IPS-18c (cell line): ENCODE measurements at regions not wholly inside any gene's neighbourhood (a gene's known extent, or its start where the extent isn't known, plus 50 kb on each side); places are given as distances from the start of the nearest gene placed in this dataset.

Experiments
- H3K4me3 ChIP-seq: 2 replicates; pipeline ENCODE4 v1.7.0; 2013; ENCODE audit warnings: low read depth, mild to moderate bottlenecking, low read length, moderate library complexity; ENCODE audit not compliant: insufficient read depth
- H3K9me3 ChIP-seq: one replicate; pipeline ENCODE4 v1.6.1; 2013; ENCODE audit warnings: mild to moderate bottlenecking, low read length, moderate library complexity; ENCODE audit not compliant: control insufficient read depth, insufficient read depth

DNA sequence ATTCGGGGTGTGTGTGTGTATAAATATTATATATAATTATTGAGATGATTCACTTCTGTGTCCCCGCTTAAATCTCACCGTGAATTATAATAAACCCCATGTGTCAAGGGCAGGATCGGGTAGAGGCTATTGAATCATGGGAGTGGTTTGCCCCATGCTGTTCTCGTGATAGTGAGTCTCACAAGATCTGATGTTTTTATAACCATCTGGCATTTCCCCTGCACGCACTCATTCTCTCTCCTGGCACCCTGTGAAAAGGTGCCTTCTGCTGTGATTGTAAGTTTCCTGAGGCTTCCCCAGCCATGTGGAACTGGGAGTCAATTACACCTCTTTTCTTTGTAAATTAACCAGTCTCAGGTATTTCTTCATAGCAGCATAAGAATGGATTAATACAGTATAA is 851.4 kb upstream of the AGA start:
- no peak overlapping the region for H3K4me3 ChIP-seq

GRCh38 chr4:178296669-178297068 is 854.4 kb upstream of the AGA start:
- Histone ChIP-seq H3K4me3 (no peak overlapping the region), H3K9me3 (no peaks in the 10 kb centered on the region)

More for the DNA sequence above, 851.4 kb upstream of the AGA start:
- no peaks in the 10 kb centered on the region for H3K9me3 ChIP-seq

DNA sequence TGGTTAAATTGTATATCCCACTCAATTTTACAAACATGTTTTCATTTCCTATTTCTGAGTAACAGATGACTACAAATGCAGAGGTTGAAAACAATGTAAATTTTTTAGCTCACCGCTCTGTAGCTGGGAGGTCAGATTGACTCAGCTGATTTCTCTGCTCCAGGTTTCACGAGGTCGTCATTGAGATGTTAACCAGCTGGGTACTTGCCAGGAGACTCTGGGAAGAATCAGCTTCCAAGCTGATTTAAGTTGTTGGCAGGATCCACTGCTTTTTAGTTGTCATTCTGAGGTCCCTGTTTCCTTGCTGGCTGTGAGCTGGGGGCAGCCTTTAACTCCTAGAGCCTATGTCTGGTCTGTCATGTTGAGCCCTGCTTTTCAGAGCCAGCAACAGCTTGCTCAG is 864.3 kb upstream of the AGA start:
- Histone ChIP-seq H3K9me3 (no peaks in the 10 kb centered on the region), H3K4me3 (no peak overlapping the region)

DNA sequence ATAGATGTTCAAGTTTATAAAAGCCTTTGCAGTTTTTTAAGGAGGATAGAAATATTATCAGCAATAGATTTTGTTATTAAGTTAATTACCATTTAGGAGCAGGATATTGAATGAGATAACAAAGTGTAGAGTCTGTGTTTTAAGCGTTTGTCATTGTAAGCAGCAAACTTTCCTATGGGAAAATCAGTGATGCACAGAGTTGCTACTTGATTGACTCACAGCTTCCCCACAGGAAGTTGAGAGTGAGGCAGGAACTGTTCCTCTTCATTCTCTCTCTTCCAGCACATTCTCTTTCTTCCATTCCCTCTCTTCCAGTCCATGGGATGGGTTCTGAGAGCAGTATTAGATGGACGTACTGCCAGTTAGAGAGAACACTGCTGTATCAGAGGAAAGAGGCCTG is 867.7 kb upstream of the AGA start:
- H3K9me3 ChIP-seq: no peaks in the 10 kb centered on the region
- H3K4me3 ChIP-seq: no peak overlapping the region

DNA sequence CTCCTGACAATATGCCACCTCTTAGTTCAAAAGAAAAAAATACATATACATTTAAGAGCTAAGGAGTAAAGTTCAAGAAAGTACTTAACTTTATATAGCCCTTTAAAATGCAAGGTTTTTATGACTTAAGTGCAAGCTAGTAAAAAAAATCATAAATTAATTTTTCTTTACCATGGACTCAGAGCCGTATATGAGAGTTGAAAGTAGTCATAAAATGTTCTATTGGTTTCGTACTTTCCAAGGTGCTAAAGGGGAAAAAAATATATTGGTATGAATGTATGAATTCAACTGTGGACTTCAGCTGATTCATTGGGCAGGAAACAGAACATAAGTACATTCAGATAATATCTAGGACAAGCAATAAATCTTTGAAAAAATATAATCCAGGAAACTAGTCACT is 869.8 kb upstream of the AGA start:
- Histone ChIP-seq H3K4me3 (no peak overlapping the region), H3K9me3 (no peaks in the 10 kb centered on the region)

GRCh38 chr4:178314287-178314686 is 872.0 kb upstream of the AGA start:
- Histone ChIP-seq H3K4me3 (no peak overlapping the region), H3K9me3 (no peaks in the 10 kb centered on the region)

- Histone ChIP-seq H3K4me3 (no peak overlapping the region), H3K9me3 (no peaks in the 10 kb centered on the region)
These were observed 874.0 kb upstream of the AGA start for GRCh38 chr4:178316211-178316610.

DNA sequence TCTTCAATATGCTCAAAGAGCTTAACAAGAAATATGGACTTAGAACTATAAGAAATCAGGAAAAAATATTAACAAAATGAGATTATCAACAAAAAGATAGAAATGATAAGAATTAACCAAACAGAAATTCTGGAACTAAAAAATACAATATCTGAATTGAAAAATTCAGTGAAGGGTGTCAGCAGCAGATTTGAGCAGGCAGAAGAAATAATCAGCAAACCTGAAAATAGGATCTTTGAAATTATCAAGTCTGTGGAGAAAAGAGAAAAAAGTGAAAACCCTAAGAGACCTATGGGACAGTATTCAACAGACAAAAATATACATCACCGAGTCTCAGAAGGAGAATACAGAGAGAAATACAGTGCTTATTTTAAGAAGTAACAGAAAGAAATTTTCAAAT is 877.8 kb upstream of the AGA start:
- H3K4me3 ChIP-seq: no peak overlapping the region
- H3K9me3 ChIP-seq: no peaks in the 10 kb centered on the region

GRCh38 chr4:178322524-178323183 is 880.4 kb upstream of the AGA start:
- Histone ChIP-seq H3K9me3 (no peaks in the 10 kb centered on the region), H3K4me3 (no peak overlapping the region)

DNA sequence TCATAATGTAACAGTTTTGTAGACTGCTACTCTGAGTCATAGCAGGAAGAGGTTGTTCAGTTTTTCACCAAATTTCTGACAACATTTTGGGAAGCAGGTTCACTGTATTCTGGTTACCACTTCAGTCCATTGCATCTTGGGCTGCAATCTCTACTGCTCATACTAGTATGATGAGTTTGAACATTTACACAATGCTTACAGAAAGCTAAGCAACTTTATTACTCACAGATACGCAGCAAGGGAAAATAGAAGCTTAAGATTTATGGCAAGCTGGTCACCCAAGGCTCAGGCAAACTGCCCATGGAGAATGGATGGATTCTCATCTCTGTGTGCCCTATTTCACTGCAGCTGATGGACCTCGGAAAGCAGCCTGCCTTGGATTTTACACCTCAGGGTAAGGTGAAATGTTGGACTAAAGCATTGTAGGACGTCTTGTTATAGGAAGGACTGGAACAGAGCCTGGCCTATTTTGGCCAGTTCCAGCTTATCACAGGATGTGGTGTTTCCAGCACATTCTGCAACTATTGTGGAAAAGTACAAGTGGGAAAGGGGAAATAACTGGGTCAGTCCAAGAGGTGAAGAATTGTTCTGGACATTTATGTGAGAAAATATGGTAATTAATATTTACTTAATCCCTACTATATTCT is 887.1 kb upstream of the AGA start:
- Histone ChIP-seq H3K9me3 (no peaks in the 10 kb centered on the region), H3K4me3 (no peak overlapping the region)

GRCh38 chr4:178333355-178333754 is 891.1 kb upstream of the AGA start:
- no peak overlapping the region for H3K4me3 ChIP-seq
- no peaks in the 10 kb centered on the region for H3K9me3 ChIP-seq

- Histone ChIP-seq H3K9me3 (no peaks in the 10 kb centered on the region), H3K4me3 (no peak overlapping the region)
These were observed 897.5 kb upstream of the AGA start for GRCh38 chr4:178339769-178340168.

DNA sequence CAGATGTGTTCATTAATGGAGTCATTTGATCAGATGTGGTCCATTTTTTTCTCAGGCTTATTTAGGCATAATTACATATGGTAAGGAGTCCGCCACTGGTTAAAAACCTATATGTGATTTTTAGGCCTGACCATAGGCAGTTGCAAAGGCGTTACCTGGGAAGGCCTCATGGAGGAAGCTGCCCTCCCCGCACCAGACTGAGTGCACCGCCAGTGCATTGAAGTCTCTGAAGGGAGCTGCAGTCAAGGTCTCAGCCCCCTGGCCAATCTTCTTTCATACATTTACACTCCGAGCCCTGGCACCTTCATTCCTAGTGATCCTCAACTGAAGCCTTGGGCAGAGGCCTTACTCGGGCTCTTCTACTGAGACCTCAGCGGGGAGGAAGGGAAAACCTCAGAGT is 898.2 kb upstream of the AGA start:
- H3K9me3 ChIP-seq: no peaks in the 10 kb centered on the region
- no peak overlapping the region for H3K4me3 ChIP-seq

DNA sequence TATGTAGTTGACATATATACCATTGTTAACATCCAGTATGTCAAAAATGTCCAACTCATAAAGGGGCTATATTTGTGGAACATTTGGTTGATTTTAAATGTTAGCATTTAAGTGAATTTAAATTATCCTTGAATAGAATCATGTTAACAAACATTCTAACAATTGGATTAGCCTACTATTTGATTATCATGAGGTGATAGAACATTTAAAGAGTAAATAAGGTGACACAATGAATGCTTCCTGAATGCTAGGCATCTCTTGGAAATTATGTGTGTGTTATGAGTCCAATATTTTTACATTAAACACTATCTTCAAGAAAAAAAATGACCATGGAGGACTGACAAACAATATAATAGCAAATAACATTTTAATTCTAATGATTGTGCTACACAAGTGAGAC is 901.9 kb upstream of the AGA start:
- H3K9me3 ChIP-seq: no peaks in the 10 kb centered on the region
- no peak overlapping the region for H3K4me3 ChIP-seq

DNA sequence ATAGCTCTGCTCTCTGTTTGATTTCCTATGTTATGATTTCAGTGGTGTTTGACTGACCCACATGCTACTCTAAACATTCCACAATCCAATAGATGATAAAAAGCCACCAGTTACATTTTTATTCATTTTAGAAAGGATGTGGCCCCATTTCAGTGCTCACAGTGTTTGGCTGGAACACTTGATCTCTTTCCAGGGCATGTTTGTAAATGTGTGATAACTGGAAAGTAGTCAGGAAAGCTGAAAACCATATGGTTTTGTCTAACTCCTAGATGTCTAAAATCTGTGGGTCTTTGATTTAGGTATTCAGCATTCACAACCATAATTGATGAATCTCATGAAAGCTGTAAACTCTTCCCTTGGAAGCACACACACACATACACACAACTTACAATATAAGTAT is 904.9 kb upstream of the AGA start:
- Histone ChIP-seq H3K9me3 (no peaks in the 10 kb centered on the region), H3K4me3 (no peak overlapping the region)

- H3K4me3 ChIP-seq: no peak overlapping the region
- no peaks in the 10 kb centered on the region for H3K9me3 ChIP-seq
These were observed 907.4 kb upstream of the AGA start for GRCh38 chr4:178349601-178350000.

DNA sequence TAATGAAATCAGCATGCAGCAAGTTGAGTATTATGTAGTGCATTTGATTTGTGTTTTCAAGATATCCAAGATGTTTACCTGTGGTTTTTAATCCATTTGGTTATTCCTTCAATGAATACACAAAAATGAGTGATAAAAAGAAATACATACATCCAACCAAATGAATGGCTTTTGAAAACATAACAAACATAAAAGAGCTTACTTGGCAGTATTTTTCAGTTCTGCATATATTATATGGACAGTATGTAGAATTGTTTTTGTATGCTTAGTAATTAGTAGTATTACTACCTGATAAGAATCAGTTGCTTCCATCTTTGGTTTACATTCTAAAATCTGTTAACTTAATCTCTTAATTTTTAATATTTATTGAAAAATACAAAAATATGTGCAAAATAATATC is 908.9 kb upstream of the AGA start:
- H3K4me3 ChIP-seq: no peak overlapping the region

GRCh38 chr4:178356725-178357124 is 914.5 kb upstream of the AGA start:
- peaks cover 3% of the 10 kb centered on the region for H3K9me3 ChIP-seq

More for the DNA sequence above, 908.9 kb upstream of the AGA start:
- no peaks in the 10 kb centered on the region for H3K9me3 ChIP-seq

GRCh38 chr4:178385481-178385880 is 943.2 kb upstream of the AGA start:
- no peaks in the 10 kb centered on the region for H3K9me3 ChIP-seq
- no peak overlapping the region for H3K4me3 ChIP-seq

More at GRCh38 chr4:178356725-178357124, 914.5 kb upstream of the AGA start:
- no peak overlapping the region for H3K4me3 ChIP-seq
